ENCODE measurements at regions not wholly inside any gene's neighbourhood (a gene's known extent, or its start where the extent isn't known, plus 50 kb on each side); places are given as distances from the start of the nearest gene placed in this dataset.
A peak's percentile ranks its signal among the peaks of the same experiment; 100 is the strongest.
"Not testable (repeated sequence)": the region's sequence is repeated elsewhere in the genome, so short reads cannot be mapped to it uniquely, and the experiment has no call there.

DNA sequence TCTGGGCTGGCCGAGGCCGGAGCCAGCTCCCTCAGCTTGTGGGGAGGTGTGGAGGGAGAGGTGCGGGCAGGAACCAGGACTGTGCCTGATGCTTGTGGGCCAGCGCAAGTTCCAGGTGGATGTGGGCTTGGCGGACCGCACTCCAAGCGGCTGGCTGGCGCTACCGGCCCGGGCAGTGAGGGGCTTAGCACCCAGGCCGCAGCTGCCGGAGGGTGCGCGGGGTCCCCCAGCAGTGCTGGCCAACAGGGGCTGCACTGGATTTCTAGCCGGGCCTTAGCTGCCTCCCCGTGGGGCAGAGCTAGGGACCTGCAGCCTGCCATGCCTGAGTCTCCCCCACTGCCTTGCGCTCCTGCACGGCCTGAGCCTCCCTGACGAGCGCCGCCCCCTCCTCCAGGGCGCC lies 242.8 kb downstream of the CCSER2 start:
- no peak for DNase-seq

GRCh38 chr10:84574102-84574501 lies 245.7 kb downstream of the CCSER2 start:
- no peak for DNase-seq

DNA sequence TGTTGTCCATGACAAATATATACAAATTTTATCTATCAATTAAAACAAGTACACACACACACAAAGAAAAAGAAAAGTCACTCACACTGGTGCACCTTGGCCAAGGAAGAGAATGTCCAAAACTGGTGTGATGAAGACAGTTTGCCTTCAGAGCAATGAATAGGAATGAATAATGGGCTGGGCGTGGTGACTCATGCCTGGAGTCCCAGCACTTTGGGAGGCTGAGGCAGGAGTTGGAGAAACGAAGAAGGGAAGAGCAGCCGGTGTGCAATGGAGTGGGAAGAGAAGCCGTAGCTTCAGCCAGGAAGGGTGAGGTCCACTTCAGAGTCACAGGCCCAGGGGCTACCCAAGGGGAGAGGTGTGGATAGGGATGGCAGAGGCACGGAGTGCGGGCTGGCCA lies 253.6 kb downstream of the CCSER2 start:
- DNase-seq: no peak

DNA sequence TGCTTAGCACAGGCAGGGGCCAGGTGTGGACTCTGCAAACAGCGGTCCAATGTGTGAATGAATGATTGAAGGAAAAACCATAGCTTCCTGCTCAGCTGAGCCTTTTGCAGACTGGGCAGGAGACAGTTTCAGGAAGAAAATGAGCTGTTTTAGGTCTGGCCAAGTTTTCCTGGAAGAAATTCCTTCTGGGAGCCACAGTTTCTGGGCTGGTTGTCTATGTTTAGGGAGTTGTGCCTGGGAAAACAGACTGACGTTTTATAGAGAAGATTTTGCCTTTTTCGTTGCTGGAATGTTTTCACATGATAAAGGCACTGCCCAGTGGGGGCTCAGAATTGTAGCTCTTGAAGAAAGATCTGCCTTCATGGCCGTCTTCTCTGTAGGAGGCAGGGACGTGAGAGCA lies 255.1 kb downstream of the CCSER2 start:
- no peak for DNase-seq

DNA sequence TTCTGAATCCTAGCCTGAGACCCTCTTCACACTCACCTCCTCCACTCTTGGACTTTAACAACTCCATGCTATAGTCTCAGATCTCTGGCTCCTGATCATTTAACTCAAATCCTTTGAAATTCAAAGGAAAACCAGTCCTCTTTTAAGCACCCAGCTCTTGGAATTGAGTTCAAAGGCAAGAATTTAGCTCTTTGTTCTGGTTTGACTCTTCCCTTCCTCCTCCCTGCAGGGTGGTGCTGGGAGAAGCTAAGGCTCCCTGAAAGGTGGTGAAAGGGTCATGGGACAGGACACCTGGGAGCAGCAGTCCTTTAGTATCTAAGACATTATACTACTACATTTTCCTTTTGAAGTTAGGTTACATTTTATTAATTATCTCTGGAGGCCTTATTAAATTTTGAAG lies 259.4 kb downstream of the CCSER2 start:
- DNase-seq: no peak

GRCh38 chr10:84588426-84588825 lies 260.0 kb downstream of the CCSER2 start:
- no peak for DNase-seq

- no peak for DNase-seq
Measured at GRCh38 chr10:84588971-84589370, 260.6 kb downstream of the CCSER2 start.

DNA sequence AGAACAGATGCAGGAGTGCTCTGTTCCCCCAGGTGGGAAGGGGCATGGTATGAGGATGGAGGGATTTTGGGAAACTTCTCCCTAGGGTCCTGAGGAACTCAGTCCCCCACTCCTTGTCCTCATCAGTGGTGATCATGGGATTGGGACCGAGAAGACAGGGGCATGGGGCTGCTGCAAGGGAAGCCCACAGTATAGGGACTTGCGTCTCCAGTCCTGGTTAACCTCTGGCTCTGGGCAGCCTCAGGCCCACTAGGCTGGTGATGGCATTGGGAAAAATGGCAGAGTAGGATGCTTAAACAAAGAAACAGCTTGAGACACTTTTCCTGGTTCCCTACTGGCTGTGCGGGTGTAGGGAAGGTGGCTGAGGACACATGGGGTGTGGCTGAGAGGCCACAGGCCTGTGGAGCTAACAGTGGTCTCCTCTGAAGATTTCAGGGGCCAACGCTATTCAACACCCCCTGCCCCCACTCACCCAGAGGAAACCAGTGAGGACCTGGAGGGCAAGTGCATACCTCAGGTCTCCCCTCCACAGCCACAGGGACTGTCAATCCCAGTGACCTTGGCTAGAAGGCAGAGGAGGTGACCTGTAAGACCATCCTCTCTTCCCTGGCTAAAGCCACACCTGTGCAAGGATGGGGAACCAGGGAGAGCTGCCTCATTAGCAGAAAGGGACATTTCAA lies 261.3 kb downstream of the CCSER2 start:
- DNase-seq: no peak

- no peak for DNase-seq
Measured at GRCh38 chr10:84590327-84591193, 262.2 kb downstream of the CCSER2 start.

GRCh38 chr10:84593506-84593905 lies 265.1 kb downstream of the CCSER2 start:
- no peak for DNase-seq

DNA sequence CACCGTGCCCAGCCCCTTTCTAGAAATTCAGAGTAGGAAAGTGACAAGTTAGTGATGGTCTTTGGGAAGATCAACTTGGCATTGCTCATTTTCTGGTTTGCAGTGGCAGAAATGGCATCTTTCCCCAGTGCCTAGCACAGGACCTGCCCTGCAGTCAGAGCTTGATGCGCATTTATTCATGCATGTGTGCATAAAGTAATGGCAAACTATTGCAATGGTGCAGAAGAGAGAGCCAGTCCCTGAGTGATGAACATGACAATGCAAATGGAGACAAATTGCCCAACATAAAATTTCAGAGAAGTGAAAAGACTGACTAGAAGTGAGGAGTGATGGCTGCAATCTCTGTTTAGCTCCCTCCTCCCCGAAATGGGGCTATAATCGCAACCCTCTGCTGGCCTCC lies 268.2 kb downstream of the CCSER2 start:
- DNase-seq: no peak

DNA sequence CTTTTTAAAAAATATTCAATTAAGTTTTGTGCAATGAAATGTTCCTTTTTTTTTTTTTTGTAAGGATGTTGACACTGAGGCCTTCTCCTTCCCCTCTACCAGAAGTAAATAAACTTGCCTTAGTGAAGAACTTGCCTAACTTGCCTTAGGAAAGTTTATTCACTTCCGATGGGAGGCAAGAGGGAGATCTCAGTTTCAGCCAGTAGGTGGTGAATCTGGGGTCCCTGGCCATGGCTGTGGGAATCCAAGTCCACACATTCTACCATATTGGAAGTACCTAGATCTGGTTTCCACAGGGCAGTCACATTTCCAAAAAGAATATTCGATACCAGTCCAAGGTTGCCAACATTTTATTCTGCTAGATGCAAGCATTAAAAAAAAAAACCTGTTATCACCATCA lies 270.9 kb downstream of the CCSER2 start:
- DNase-seq: no peak

- no peak for DNase-seq
Measured at GRCh38 chr10:84600947-84601346, 272.6 kb downstream of the CCSER2 start.

- not testable (repeated sequence) for DNase-seq
Measured at GRCh38 chr10:84602543-84602942, 274.2 kb downstream of the CCSER2 start.

GRCh38 chr10:84603971-84604370 lies 275.6 kb downstream of the CCSER2 start:
- DNase-seq: no peak

DNA sequence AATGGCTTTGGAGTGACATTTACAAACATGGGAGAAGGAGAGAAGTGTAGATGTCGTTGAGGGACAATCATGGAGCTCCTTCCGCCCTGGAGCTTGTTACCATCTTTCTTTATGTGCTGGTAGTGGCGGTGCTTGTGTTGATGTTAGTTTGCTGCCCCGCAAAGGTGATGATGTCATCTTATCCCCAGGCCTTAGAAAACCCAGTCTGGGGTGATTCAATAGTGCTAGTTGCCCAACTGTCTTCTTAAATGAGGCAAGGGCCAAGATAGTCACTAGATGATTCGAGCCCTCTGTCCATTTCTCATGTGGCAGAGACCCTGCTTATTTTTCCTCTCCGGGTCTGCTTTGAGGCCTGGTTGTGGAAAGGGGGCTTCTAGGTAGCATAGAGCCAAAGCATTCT lies 277.4 kb downstream of the CCSER2 start:
- no peak for DNase-seq

- DNase-seq: no peak
Measured at GRCh38 chr10:84606428-84606827, 278.0 kb downstream of the CCSER2 start.

DNA sequence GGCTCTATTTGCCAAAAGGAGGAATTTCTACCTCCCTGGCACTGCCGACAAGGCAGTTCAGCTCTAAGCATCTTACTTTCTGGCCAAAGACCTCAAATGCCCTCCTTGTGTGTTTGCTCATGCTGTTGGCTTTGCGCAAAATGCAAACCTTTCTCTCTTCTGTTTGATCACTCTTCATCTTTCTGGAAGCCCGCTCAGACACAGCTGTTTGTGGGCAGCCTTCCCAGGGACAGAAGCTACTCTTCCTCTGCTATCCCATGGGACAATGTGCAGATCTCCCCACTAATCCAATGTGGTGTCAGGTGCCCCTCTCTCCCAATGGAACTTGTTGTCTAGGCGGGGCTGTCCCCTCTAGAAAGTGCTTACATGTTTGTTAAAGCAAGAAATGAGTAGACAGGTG lies 278.7 kb downstream of the CCSER2 start:
- DNase-seq: no peak

DNA sequence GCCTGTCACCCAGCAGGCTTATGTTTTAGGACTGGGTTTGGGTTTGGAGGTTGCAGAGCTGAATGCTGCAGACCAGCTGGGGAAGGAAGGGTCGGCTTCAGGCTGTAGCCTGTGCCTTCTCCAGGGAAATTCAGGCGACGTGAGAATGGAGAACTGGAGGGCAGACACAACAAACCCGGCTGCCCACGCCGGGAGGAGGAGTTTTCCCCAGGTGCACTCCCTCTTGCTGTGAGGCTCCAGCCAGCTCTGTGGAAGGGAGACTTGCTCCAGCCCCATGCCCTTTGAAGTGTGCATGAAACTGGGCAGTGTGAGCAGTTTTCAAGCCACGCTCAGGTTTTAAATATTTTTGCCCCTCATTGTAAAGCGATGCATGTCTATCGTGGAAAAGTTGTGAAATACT lies 279.1 kb downstream of the CCSER2 start:
- no peak for DNase-seq

DNA sequence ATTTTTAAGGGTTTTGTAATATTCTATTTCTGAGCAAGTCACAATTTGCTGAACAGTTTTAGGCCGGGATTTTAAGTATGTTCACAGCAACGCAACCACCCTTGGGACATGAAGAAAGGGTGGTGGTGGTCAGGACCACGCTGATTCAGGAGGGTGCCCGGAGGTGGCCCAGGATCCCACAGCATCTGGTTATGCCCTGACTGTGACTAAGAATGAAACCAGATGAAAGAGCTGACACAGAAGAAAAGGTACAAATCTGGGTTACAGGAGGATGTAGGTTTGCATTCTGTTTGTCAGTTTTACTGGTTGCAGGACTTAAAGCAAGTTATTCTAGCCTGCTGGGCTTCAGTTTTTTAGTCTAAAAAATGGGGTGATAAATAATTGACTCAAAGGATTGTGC lies 279.7 kb downstream of the CCSER2 start:
- DNase-seq: no peak

DNA sequence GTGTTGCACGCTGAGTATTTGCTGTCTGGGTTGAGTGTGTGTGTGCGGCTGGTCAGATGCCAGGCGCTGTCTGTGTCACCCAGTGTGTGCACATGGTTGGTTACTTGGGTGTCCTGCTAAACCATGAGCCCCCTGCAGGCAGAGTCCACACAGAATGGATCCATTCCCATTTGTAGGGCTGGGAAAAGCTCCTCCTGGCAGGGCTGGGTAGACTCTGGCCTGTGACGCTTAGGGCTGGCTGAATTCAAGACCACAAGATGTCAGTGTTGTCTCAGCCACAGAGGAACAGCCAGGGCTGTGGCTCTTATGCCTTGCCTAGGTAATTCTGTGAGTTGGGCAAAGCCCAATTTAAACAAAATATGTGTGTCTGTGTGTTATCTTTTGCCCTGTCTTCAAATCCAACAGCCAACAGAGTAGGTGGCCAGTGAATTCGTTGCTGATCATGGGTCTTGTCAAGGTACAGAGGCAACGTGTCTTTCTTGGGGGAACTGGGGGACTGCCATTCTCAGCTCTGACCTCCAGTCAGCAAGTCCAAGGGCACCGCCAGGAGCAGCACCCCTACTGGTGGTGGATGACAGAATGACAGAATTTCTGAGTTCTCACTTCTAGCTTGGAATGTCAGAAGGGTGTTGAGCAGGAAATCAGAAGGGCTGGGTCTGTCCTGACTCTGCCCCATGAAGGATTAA lies 285.1 kb downstream of the CCSER2 start:
- DNase-seq: peak; percentile 80

- no peak for DNase-seq
Measured at GRCh38 chr10:84626397-84627087, 298.2 kb downstream of the CCSER2 start.

- no peak for DNase-seq
Measured at GRCh38 chr10:84632866-84633265, 304.5 kb downstream of the CCSER2 start.
